ENCODE measurements at regions not wholly inside any gene's neighbourhood (a gene's known extent, or its start where the extent isn't known, plus 50 kb on each side); places are given as distances from the start of the nearest gene placed in this dataset.

DNA sequence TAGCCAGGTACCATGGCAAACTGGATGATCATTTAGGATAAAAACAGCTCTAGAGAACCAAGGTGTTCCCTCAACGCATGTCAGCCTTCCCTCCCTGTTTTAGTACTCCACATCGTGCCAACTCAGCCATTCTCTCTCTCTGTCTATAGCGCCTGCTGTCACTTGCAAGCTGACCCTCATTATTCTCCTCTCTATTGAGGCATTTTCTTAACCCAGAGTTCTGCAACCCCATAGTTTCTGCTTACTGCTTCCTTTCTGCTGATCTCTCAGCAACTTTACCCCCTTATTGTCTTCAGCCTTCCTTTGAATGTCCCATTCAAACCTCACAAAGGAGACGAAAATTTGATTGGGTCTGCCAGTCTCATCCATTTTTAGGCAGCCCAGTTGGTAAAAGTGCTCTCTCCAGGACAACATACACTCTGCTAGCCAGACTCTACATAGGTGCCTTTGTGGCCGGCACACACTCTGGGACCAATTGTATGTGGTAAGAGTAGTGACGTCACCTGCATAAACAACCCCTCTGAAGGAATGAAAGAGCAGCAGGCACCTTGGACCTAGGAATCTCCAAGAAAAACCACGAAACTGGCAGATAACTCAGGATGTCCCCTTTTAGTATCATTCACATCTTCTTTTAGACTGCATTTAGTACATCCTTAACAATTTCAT is 367.2 kb upstream of the KCNH7 start:
- no peak overlapping the region for H3K4me3 ChIP-seq (ENCODE audit: low read depth, low read length, poor library complexity, severe bottlenecking)
- H2AFZ ChIP-seq (ENCODE audit: low read length), result no peak overlapping the region
- no peaks in the 10 kb centered on the region for H3K4me1 ChIP-seq (ENCODE audit: insufficient read depth, low read length, severe bottlenecking)
- H3K79me2 ChIP-seq (ENCODE audit: insufficient read depth, low read length), result no peaks in the 10 kb centered on the region
- H3K9me3 ChIP-seq (ENCODE audit: low read length), result no peaks in the 10 kb centered on the region
- H3K4me2 ChIP-seq (ENCODE audit: low read length), result no peak overlapping the region
- H3K27ac ChIP-seq (ENCODE audit: low read depth, low read length, poor library complexity, severe bottlenecking), result no peak overlapping the region
- no peaks in the 10 kb centered on the region for H3K36me3 ChIP-seq (ENCODE audit: insufficient read depth, low read length)
- no peaks in the 10 kb centered on the region for H3F3A ChIP-seq (ENCODE audit: insufficient read depth, low read length)
- no peaks in the 10 kb centered on the region for H4K20me1 ChIP-seq (ENCODE audit: insufficient read depth, low read length)
- TF ChIP-seq, protein P1, sequence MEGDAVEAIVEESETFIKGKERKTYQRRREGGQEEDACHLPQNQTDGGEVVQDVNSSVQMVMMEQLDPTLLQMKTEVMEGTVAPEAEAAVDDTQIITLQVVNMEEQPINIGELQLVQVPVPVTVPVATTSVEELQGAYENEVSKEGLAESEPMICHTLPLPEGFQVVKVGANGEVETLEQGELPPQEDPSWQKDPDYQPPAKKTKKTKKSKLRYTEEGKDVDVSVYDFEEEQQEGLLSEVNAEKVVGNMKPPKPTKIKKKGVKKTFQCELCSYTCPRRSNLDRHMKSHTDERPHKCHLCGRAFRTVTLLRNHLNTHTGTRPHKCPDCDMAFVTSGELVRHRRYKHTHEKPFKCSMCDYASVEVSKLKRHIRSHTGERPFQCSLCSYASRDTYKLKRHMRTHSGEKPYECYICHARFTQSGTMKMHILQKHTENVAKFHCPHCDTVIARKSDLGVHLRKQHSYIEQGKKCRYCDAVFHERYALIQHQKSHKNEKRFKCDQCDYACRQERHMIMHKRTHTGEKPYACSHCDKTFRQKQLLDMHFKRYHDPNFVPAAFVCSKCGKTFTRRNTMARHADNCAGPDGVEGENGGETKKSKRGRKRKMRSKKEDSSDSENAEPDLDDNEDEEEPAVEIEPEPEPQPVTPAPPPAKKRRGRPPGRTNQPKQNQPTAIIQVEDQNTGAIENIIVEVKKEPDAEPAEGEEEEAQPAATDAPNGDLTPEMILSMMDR (IDR thresholded peaks at IDR 0.05; ENCODE audit: low read length), result no peak
- no peak for TF ChIP-seq EZH2 (IDR thresholded peaks at IDR 0.05; ENCODE audit: borderline replicate concordance, low read length)
- H3K27me3 ChIP-seq (ENCODE audit: insufficient read depth, low read length), result no peaks in the 10 kb centered on the region
- no peaks in the 10 kb centered on the region for H3K9me2 ChIP-seq (ENCODE audit: low read depth, low read length)
- H3K9ac ChIP-seq (ENCODE audit: low read length), result no peak overlapping the region

DNA sequence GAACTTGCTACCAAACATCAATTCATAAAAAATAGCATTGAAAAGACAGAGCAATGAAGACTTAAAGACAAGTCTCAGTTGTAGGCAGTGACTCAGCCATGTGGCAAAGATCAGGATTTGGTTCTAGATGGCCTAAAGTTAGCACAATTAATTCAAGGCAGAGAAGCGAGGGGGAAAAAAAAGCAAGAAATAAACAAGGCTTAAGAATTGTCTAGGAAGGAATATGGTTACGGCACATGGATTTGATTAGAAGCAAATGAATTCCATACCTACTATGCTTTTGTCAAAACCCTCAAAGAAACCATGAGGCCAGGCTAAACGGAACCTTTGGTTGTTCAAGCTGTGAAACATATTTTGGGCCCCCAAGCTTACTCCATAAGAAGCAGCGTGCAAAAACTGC is 362.2 kb upstream of the KCNH7 start:
- no peaks in the 10 kb centered on the region for H3K4me1 ChIP-seq (ENCODE audit: insufficient read depth, low read length, severe bottlenecking)
- TF ChIP-seq EZH2 (IDR thresholded peaks at IDR 0.05; ENCODE audit: borderline replicate concordance, low read length), result no peak
- TF ChIP-seq, protein P1 (IDR thresholded peaks at IDR 0.05; ENCODE audit: low read length), result no peak
- no peaks in the 10 kb centered on the region for H4K20me1 ChIP-seq (ENCODE audit: insufficient read depth, low read length)
- H3K27me3 ChIP-seq (ENCODE audit: insufficient read depth, low read length), result no peaks in the 10 kb centered on the region
- no peaks in the 10 kb centered on the region for H3K36me3 ChIP-seq (ENCODE audit: insufficient read depth, low read length)
- no peaks in the 10 kb centered on the region for H3K79me2 ChIP-seq (ENCODE audit: insufficient read depth, low read length)
- H3K9me3 ChIP-seq (ENCODE audit: low read length), result no peaks in the 10 kb centered on the region
- no peak overlapping the region for H3K9ac ChIP-seq (ENCODE audit: low read length)
- no peaks in the 10 kb centered on the region for H3K9me2 ChIP-seq (ENCODE audit: low read depth, low read length)
- H3K4me3 ChIP-seq (ENCODE audit: low read depth, low read length, poor library complexity, severe bottlenecking), result no peak overlapping the region
- H3F3A ChIP-seq (ENCODE audit: insufficient read depth, low read length), result no peaks in the 10 kb centered on the region
- no peak overlapping the region for H3K27ac ChIP-seq (ENCODE audit: low read depth, low read length, poor library complexity, severe bottlenecking)
- no peak overlapping the region for H2AFZ ChIP-seq (ENCODE audit: low read length)
- no peak overlapping the region for H3K4me2 ChIP-seq (ENCODE audit: low read length)

DNA sequence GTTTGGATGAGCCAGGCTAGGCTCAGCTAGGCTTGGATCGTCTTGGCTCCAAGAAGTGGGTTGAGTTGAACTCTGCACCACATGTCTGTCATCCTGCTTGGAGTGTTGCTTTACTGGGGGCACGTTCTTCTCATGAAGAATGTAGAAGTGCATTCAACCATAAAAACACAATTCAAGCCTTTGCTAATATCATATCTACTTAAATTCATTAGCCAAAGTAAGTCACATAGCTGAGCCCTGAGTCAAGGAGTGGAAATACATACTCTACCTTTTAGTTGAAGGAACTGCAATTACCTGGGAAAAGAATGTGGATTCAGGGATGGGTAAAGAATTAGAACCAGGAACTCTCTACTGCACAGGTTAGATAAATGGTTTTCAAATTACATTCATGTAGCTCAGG is 360.4 kb upstream of the KCNH7 start:
- Histone ChIP-seq H3K27ac (ENCODE audit: low read depth, low read length, poor library complexity, severe bottlenecking) (no peak overlapping the region), H3K9me2 (ENCODE audit: low read depth, low read length) (no peaks in the 10 kb centered on the region), H3K4me2 (ENCODE audit: low read length) (no peak overlapping the region), H3F3A (ENCODE audit: insufficient read depth, low read length) (no peaks in the 10 kb centered on the region), H3K36me3 (ENCODE audit: insufficient read depth, low read length) (no peaks in the 10 kb centered on the region), H3K4me3 (ENCODE audit: low read depth, low read length, poor library complexity, severe bottlenecking) (no peak overlapping the region), H3K9me3 (ENCODE audit: low read length) (no peaks in the 10 kb centered on the region), H3K27me3 (ENCODE audit: insufficient read depth, low read length) (no peaks in the 10 kb centered on the region), H3K79me2 (ENCODE audit: insufficient read depth, low read length) (no peaks in the 10 kb centered on the region), H3K9ac (ENCODE audit: low read length) (no peak overlapping the region), H2AFZ (ENCODE audit: low read length) (no peak overlapping the region), H3K4me1 (ENCODE audit: insufficient read depth, low read length, severe bottlenecking) (no peaks in the 10 kb centered on the region), H4K20me1 (ENCODE audit: insufficient read depth, low read length) (no peaks in the 10 kb centered on the region)
- no peak for TF ChIP-seq EZH2 (IDR thresholded peaks at IDR 0.05; ENCODE audit: borderline replicate concordance, low read length)
- TF ChIP-seq, protein P1 (IDR thresholded peaks at IDR 0.05; ENCODE audit: low read length), result no peak

Measured in OCI-LY1 (cell line).